Activated CD4-positive, alpha-beta T cell treated with anti-CD3 and anti-CD28 coated beads for 24 hours (primary cell): ENCODE measurements at regions not wholly inside any gene's neighbourhood (a gene's known extent, or its start where the extent isn't known, plus 50 kb on each side); places are given as distances from the start of the nearest gene placed in this dataset.
"Not testable (repeated sequence)": the region's sequence is repeated elsewhere in the genome, so short reads cannot be mapped to it uniquely, and the experiment has no call there.

Source experiments
- DNase-seq, 2 donors: peaks; one replicate each; pipeline ENCODE4 v3.0.0-alpha.2; 2020; ENCODE audit warnings: low read depth in 2 of 2

DNA sequence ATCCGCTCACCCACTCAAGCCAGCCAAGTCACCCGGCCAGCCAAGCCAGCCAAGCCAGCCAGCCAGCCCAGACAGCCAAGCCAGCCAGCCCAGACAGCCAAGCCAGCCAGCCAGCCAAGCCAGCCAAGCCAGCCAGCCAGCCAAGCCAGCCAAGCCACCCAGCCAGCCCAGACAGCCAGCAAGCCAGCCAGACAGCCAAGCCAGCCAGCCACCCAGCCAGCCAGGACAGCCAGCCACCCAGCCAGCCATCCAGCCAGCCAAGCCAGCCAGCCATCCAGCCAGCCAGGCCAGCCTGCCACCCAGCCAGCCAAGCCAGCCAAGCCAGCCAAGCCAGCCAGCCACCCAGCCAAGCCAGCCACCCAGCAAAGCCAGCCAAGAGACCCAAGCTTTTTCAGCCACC is 316.8 kb upstream of the PLGLB2 start:
- not testable (repeated sequence) for DNase-seq

DNA sequence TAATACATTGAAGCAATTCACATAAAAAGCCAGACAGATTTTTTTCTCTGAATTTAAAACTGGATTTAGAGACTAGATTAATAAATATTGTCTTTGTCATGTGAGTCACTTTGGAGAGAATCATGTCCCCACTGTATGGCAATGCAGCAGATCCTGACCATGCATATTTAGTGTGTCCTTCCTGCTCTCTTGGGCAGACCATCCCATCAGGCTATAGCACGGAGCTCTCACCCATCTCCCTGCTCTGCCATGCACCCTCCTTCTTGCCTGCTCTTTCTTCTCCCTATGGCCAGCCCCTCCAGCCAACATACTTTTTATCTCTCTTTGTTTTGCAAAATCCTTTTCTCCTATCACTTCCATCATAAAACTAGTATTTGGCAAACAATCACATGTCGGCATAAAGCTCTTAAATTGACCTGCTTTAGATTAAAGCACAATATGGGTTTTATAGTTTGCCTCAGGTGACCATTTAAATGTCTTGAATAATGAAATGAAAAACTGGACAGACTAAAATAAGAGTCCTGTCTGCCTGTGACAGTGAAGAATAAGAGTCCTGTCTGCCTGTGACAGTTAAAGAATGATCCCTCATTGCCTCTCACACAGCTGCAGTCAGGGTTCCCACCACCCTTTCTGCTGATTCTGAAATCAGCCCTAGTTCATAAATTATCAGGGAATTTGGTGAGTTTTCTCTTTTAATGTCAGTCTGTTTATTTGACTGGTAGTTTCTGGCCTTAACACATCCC is 315.0 kb upstream of the PLGLB2 start:
- not testable (repeated sequence) for DNase-seq

DNA sequence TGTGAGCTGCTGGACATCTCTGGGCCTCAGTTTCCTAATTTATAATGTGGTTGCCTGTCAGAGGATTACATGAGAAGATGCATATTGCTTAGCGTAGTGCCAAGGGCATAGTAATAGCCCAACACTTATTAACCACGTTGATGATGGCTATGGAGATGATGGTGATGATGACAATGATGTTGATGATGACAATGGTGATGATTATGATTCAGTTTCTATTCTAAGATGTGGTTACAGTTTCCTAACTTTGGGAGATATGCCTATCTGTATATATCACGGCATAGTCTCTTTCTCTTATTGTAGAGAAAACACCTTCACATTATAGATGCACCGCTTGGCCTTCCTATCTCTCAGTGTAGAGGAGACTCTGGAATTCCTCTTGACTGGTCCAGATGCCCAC is 311.9 kb upstream of the PLGLB2 start:
- DNase-seq: not testable (repeated sequence)

DNA sequence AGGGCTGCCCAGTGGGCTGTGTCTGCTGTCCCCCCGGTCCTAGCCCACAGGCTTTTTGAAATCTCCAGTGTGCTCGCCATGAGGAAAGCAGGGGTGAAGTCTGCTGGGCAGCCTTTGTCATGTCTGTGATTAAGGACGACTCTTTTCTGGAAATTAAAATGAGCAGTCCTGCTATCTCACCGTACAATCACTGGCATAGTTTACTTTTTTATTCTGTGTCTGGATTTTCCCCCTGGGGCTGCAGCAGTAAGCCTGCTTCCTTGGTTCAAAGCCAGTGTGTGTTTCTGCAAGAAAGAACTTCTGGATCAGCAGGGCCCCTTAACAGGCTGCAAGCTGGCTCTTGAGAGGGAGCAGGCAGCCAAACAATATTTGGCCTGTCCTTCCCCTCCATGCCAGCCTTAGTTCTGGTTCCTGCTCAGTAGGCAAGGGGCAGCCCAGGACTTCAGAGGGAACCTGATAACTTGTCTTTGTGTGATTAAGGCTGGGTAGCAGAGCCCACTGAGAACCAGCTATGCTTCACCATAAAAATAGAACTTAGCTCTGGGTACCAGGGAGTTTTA is 310.1 kb upstream of the PLGLB2 start:
- DNase-seq: not testable (repeated sequence)

DNA sequence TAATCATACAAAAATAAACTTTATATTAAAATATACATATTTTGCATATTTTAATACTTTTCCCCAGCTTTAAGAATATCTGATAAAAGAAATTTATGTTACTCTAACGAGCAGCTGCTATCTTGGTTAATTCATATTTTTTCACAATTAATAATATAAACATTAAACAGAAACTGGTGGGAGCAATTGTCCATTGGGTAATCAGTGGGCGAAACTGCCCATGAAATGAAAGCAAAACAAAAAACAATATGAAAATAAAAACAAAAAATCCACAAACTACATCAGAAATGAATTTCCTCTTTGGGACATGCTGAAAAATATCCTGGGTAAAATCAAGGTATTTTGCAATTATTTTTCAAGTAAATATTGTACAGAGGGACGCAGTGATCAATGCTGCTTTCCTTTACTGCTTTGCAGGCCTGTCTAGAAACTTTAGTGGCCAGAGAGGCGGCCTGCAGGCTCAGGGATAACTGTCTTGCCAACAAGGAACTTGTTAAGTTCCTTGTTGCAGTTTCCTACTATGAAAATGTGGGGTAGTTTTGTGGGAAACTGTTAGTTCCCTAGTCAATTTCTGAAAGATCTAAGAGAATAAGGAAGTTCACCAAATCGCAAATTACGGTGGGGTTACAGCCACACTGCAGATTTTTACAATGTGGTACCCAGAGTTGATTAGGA is 309.0 kb upstream of the PLGLB2 start:
- not testable (repeated sequence) for DNase-seq

DNA sequence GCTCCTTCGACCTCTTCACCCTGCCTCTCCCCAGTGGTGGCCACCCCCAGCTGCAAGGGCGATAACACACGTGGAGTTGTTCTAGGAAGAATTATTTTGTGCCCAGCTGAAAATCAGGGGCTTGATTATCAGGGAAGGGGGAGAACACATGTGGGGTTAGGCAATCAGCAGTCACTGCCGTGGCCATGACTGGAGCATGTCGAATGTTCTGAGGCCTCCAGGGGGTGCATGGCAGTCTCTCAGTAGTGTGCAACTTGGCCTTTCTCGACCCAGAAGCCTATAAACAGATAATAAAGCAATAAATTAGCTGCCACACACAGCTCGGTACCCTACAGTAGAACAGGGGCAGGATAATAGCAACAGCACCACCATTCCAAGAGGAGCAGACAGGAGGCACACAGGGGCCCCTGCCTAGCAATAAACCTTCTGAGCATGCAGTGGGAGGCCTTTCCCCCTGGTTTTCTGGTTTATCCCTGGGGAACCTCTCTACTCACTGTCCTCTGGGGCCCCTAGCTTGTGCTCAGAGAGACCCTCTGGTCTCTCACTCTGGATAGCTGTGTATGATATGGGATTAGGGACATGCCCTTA is 308.2 kb upstream of the PLGLB2 start:
- not testable (repeated sequence) for DNase-seq

DNA sequence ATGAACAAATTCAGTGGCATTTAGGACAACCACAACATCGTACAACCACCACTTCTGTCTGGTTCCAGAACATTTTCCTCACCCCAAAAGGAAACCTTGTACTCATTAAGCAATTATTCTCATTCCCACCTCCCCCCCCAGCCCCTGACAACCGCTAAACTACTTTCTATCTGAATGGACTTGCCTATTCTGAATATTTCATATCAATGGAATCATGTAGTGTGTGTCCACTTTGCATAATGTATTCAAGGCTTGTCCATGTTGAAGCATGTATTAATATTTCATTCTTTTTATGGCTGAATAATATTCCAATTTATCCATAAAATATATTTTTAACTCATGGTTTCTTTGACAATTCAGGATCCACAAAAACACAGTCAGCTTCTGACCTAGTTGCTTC is 307.2 kb upstream of the PLGLB2 start:
- not testable (repeated sequence) for DNase-seq

DNA sequence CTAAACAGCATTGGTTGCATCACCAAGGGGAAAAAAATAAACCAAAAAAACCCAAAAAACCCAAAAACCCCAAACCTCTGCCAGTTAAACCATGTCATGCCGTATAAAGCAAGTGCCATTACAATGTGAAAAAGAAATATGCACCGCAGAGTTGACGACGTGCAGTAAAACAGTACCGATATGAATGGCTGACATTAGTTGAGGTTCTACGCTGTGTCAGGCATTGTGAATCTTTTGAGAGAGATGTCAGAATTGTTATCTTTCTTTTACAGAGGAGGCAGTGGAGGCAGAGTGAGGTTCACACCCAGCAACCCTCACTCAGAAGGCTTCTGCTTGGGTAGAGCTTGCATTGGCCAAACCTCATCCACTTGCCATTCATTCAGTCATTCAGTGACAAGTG is 306.5 kb upstream of the PLGLB2 start:
- not testable (repeated sequence) for DNase-seq

DNA sequence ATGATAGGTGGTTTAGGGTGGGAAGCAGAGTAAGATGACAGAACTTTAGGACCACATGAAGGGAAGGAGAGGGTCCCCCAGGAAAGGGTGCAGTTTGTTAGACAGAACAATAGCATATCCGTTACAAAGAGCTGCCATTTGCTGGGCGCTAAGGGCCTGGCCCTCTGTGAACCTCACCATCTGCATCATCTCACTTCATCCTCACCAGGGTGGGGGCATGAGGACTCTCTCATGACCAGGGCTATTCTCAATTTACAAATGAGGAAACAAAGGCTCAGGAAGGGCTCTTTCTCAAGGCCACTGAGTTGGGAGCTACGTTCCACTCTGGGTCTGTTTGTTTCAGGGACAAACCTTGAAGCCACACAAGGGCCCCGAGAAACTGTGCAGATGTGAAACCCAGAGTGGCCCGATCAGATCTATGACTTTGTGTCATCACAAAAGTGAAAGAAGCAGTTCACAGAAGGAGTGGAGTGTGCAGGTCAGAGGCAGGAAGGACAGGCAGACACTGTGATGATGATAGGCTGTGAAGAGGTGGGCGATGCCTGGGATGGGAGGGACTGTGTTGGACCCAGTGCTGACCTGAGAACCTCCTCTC is 304.8 kb upstream of the PLGLB2 start:
- DNase-seq: not testable (repeated sequence)

DNA sequence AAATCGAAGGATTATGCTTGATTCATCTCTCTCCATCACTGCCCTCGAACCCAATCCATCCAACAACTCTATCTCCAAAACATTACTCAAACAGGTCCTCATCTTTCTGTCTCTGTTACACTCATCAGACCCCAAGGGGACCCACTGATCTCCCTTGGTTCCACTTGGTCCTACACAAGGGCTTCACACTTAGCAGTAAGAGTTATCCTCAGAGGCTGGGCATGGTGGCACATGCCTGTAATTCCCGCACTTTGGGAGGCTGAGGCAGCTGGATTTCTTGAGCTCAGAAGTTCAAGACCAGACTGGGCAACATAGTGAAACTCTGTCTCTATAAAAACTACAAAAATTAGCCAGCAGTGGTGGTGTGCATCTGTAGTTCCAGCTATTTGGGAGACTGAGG is 302.9 kb upstream of the PLGLB2 start:
- DNase-seq: not testable (repeated sequence)

DNA sequence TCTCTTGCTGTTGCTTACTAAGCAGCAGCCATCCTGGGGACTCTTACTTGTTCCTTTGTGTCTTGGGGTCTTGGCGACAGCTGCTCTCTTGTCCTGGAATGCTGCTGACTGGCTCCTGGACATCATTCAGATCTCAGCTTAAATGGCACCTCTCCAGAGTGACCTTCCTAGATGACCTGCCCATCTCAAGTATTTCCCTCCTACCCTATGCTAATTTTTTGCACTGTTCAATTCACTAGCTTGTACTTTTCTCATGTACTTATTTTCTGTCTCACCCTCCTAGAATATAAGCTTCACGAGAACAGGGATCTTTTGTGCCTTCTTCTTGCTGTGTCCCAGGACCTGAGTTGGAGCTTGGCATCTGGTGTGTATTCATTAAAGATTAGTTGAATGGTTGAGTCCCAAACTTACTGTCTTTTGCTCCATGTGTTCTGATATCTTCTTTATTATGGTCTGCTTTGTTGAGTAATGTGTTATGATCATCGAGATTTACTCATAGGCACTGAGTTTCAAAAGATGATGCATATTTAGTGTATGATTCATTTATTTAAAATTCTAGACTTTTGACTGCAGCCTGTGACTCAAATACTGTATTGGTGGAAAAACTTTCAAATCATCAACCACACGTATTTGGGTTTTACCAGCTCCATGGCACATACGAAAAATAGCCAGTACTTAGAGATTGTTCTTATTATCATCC is 302.1 kb upstream of the PLGLB2 start:
- DNase-seq: not testable (repeated sequence)

DNA sequence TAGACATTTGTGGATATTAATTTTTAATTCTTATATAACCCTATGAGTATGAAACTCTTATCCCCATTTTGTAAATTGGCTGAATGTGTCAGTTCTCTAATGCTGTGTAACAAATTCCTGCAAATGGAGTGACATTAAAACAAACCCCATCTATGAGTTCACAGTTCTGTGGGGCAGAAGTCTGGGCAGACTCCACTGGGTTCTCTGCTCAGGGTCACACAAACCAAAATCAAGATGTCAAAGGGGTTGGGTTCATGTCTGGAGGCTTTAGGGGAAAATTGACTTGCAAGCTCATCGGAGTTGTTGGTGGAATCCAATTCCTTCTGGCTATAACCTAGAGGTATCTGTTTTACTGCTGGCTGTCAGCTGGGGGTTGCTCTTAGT is 301.6 kb upstream of the PLGLB2 start:
- not testable (repeated sequence) for DNase-seq

DNA sequence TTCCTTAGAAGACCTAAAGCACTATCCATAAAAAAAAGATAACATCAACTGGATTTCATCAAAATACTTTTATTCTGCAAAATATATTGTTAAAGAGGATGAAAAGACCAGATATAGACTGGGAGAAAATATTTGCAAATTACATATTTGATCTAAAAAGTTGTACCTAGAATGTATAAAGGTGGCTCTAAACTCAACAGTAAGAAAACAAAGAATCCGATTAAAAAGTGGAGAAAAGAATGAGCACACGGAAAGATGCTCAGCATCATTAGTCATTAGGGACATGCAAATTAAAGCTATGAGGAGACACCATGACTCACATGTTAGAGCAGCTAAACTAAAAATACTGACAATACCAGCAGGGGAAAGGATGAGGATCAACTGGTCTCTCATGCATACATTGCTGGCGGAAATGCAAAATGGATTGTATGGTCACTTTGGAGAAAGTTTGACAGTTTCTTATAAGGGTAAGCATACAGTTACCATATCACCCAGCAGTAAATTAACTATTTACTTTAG is 298.4 kb upstream of the PLGLB2 start:
- not testable (repeated sequence) for DNase-seq

DNA sequence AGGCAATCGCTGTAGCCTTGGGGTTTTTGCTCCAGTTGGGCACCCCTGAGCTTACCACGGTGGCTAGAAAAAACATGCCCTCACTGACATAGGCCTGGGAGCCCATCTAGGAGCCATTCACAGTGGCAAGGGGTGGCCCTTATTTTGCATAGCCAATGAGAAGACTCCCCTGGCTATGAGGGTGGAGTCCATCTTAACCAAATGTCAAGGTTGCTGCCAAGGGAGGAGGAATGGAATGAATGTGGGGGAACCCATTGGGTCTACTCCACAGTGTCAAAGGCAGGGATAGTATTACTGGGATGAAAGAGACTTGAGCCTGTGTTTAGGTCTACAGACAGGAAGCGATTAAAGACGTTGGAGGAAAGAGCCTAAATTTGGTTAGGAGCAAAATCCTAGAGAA is 295.7 kb upstream of the PLGLB2 start:
- not testable (repeated sequence) for DNase-seq

DNA sequence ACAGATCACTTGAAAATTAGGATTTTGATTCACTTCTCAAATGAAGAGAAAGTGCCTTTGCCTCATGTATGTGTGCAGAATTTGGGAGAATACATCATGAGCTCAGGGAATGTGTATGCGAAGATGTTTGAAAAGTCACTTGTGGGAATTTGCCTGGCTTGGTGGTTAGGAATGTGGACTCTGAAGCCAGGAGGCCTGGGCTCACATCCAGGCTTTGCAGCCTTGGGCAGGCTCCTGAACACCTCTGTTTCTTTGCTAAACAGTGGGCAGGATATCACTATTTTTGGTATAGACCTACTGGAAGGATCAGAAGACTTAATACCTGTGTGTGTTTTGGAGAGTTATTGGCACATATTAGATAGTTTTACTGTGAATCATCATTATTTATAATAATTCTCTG is 295.0 kb upstream of the PLGLB2 start:
- not testable (repeated sequence) for DNase-seq

DNA sequence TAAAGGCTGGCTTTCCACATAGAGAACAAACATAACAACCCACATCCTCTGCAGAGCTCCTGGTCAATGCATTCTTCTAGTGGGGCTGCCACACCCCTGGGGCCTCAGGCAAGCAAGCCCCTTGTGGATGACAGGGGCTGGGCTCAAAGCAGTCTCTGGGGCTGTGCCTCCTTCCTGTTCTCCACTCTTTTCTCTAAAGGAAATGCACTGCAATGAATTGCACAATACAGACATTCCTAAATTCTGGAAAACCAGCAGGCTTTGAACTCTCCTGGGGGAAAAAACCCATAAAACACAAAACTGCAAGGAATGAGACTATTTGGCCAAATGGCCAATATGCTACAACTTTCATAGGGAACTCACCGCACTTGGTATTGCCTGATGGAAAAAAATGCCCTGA is 293.9 kb upstream of the PLGLB2 start:
- DNase-seq: not testable (repeated sequence)

DNA sequence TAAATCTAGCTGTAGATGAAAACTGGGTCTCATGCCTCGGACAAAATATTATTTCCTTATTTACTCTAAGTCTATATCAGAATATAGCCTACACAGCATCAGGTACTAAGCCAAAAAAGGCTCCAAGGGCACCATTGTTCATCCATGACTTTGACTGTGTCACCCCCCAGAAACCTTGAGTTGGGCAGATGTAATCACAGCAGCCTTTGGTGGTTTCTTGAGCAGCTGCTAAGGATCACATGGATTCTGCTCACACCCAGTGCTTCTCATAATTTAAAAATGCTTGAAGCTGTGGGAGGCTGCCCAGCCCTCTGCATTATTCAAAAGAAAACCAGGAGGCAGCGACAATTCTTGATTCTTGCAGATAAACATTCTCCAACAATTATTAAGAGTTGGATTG is 293.5 kb upstream of the PLGLB2 start:
- not testable (repeated sequence) for DNase-seq

DNA sequence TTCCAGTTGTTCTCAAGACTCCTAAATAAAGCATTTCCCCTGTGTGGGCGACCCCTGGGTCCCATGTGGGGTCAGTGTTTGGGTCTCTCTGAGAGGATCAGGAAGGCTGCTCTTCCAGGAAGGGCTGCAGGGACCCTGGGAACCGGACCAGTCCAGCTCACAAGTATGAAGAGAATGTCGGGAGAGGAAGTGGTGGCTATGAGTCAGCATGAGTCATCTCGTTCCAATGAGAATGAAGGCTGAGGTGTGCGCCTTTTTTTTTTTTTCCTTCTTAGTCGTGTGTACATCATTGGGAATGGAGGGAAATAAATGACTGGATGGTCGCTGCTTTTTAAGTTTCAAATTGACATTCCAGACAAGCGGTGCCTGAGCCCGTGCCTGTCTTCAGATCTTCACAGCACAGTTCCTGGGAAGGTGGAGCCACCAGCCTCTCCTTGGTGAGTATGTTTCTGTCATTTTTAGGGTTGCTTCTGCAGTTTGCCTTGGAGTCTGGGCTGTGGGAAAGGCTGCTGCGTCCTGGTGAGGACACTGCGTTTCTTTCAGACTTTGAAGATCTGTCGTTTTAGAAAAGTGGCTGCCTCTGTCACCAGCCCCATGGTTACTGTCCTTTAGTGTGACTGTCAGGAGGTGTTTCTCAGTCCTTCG is 292.6 kb upstream of the PLGLB2 start:
- DNase-seq: not testable (repeated sequence)

DNA sequence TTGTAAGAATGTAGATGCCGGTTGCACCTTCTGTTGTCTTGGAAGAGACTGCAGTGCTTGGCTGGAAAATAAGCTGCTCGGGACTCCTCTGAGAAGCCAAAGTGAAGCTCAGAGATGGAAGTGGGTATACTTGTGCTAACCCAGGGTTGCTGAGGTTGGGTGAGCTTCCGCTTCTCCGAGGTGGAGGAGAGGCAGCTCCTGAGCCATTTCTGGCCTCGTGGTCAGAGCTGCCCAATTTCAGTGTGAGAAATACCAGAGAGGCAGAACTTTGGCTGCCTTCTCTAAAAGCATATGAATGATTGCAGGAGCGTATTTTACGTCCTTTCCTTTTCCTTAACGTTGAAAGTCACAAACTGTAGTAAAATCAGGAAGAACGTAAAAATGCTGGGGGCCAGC is 292.0 kb upstream of the PLGLB2 start:
- DNase-seq: not testable (repeated sequence)

DNA sequence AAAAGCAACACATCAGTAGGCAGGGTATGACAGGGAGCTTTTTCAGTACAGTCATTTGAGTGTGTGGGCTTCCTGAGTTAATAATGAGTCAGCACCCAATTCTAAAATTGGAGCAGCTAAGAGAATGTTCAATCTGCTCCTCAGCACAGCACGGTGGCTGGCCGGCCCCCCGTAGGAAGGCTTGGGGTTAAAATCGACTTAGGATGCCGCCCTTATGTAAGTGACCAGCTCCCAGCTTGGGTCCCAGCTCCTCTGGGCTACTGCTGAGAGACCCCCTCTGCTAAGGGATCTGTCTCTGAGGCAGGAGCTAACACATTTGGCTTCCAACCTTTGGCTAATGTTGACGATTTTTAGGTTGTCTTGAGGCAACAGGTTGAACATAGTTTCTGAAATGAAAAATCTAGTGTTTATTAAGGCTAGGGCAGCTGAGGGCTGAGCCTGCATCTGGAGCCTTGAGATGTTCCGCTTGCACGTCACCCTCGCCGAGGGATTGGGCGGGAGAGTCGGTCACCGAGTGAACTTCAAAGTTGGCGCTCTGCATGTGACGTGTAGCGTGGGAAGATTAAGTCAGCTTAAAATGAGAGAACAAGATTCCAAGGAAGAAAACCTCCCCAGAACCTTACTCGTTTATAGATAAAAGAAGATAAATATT is 291.3 kb upstream of the PLGLB2 start:
- DNase-seq: not testable (repeated sequence)
